Type B pancreatic cell (in vitro differentiated cells): ENCODE measurements at regions not wholly inside any gene's neighbourhood (a gene's known extent, or its start where the extent isn't known, plus 50 kb on each side); places are given as distances from the start of the nearest gene placed in this dataset.

Source experiments
- DNase-seq: peaks from one replicate; pipeline ENCODE4 v3.0.0; 2021; ENCODE audit warnings: mixed read lengths; ENCODE audit not compliant: unreplicated experiment; ENCODE audit errors: extremely low spot score
- H3K27ac Mint-ChIP-seq: 2 replicates; pipeline ENCODE4 v1.8.0; 2021; ENCODE audit warnings: mild to moderate bottlenecking, mixed read lengths
- H3K27me3 Mint-ChIP-seq: 2 replicates; pipeline ENCODE4 v1.8.0; 2021; ENCODE audit warnings: mixed read lengths
- H3K36me3 Mint-ChIP-seq: 2 replicates; pipeline ENCODE4 v1.8.0; 2021; ENCODE audit warnings: mixed read lengths
- H3K4me1 Mint-ChIP-seq: one replicate; pipeline ENCODE4 v1.8.0; 2021; ENCODE audit warnings: mixed read lengths; ENCODE audit not compliant: unreplicated experiment
- H3K4me3 Mint-ChIP-seq: 2 replicates; pipeline ENCODE4 v1.8.0; 2021; ENCODE audit warnings: mild to moderate bottlenecking, mixed read lengths
- H3K9me3 Mint-ChIP-seq: 2 replicates; pipeline ENCODE4 v1.8.0; 2021; ENCODE audit warnings: mixed read lengths
- CTCF ChIP-seq: fragments of 200-600 bp; sonication (generic); conservative IDR thresholded peaks from 2 replicates; pipeline ENCODE4 v1.5.0; 2021; ENCODE audit warnings: antibody characterized with exemption, mild to moderate bottlenecking

- Mint-ChIP-seq H3K36me3 (no peaks in the 10 kb centered on the region), H3K9me3 (peaks cover 4% of the 10 kb centered on the region), H3K27ac (no peak overlapping the region), H3K27me3 (peaks cover 6% of the 10 kb centered on the region), H3K4me1 (peaks cover 4% of the 10 kb centered on the region), H3K4me3 (no peak overlapping the region)
- TF ChIP-seq CTCF: no peak
- no peak for DNase-seq
Measured at GRCh38 chr20:55175081-55175480, 699.7 kb downstream of the DOK5 start.

GRCh38 chr20:55174635-55175034 is 699.2 kb downstream of the DOK5 start:
- TF ChIP-seq CTCF: no peak
- Mint-ChIP-seq H3K36me3 (no peaks in the 10 kb centered on the region), H3K9me3 (no peaks in the 10 kb centered on the region), H3K4me3 (no peak overlapping the region), H3K27ac (no peak overlapping the region), H3K4me1 (peaks cover 4% of the 10 kb centered on the region), H3K27me3 (peaks cover 6% of the 10 kb centered on the region)
- DNase-seq: no peak

DNA sequence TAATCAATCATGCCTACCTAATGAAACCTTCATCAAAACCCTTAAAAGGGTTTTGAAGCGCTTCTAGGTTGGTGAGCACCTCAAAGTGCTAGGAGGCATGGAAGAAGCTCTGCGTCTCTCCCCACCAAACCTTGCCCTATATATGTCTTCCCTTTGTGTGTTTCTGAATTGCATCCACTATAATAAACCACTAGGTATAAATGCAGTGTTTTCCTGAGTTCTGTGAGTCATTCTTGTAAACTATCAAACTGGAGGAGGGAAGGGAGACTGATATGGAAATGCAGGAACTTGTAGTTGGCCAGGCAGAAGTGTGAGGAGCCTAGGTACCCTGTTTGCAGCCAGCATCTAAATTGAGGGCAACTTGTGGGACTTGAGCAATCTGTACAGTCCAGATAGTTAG is 698.8 kb downstream of the DOK5 start:
- Mint-ChIP-seq H3K27me3 (peaks cover 6% of the 10 kb centered on the region), H3K9me3 (no peaks in the 10 kb centered on the region), H3K4me3 (no peak overlapping the region), H3K4me1 (peaks cover 4% of the 10 kb centered on the region), H3K36me3 (no peaks in the 10 kb centered on the region), H3K27ac (no peak overlapping the region)
- DNase-seq: no peak
- TF ChIP-seq CTCF: no peak

DNA sequence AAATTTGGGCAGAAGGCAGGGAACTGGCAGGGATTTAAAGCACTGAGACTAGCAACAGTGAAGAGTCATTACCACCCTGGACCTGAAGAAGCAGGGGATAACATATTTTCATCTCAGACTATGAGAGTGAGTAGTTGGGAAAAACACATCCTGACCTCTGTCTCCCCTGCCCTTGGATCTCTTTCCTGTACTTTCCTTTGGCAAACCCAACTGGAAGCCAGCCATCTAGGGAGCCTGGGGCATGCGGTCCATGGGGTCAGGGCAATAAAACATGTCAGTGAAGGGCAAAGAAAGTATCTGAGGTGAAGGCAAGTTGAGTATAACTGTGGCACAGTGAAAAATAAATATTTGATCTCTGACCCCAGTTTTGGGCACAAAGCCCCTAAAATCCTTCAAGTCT is 698.2 kb downstream of the DOK5 start:
- no peak for DNase-seq
- no peaks in the 10 kb centered on the region for H3K9me3 Mint-ChIP-seq
- H3K4me1 Mint-ChIP-seq: peaks cover 4% of the 10 kb centered on the region
- no peak overlapping the region for H3K27ac Mint-ChIP-seq
- peaks cover 6% of the 10 kb centered on the region for H3K27me3 Mint-ChIP-seq
- no peak overlapping the region for H3K4me3 Mint-ChIP-seq
- H3K36me3 Mint-ChIP-seq: no peaks in the 10 kb centered on the region
- no peak for TF ChIP-seq CTCF

GRCh38 chr20:55172310-55173002 is 697.1 kb downstream of the DOK5 start:
- TF ChIP-seq CTCF: no peak
- no peak for DNase-seq
- Mint-ChIP-seq H3K4me3 (no peak overlapping the region), H3K27me3 (peaks cover 4% of the 10 kb centered on the region), H3K27ac (no peak overlapping the region), H3K9me3 (no peaks in the 10 kb centered on the region), H3K4me1 (peaks cover 4% of the 10 kb centered on the region), H3K36me3 (no peaks in the 10 kb centered on the region)
